HG03442 (cell line): ENCODE measurements at regions not wholly inside any gene's neighbourhood (a gene's known extent, or its start where the extent isn't known, plus 50 kb on each side); places are given as distances from the start of the nearest gene placed in this dataset.

ENCODE experiments used
- ATAC-seq: cut with Tn5 transposase; IDR thresholded peaks from one replicate; pipeline ENCODE4 v1.9.1; 2021; ENCODE audit warnings: mild to moderate bottlenecking, moderate library complexity; ENCODE audit not compliant: unreplicated experiment

DNA sequence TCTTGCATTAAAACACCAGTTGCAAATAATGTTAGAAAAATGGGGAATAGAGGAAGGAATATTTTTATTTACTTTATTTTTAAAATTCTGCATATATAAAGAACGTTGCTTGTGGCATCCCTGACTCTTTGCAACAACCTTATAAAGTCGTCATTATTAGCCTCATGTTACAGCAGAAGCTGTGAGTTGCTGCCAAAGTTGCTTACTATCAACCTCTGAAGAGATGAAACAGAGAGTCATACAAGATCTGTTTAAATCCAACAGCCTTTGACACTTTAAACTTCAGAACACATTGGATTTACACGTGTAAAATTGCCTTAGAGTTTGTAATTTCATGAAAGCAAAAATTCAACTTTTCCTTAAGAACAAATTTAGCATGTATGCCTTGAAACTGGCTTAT lies 221.9 kb downstream of the MRPL39 start:
- ATAC-seq = no peak

DNA sequence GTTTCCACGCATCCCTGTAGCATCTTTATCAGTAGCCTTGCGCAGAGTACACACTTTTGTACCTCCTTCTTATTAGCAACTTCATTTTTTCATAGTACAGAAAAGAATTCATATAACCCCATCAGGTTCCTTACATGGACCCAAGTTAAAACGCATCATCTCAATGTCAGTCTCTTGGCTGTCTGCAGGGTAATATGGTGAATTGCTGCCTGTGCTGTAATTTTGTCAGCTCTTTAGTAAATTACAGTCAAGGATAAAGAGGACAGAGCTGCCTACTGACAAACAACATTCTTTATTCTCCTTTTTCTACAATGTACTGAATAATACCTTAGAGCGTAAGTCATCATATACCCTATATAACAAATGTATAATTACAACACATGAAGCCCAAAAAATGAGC lies 222.5 kb downstream of the MRPL39 start:
- ATAC-seq = no peak

DNA sequence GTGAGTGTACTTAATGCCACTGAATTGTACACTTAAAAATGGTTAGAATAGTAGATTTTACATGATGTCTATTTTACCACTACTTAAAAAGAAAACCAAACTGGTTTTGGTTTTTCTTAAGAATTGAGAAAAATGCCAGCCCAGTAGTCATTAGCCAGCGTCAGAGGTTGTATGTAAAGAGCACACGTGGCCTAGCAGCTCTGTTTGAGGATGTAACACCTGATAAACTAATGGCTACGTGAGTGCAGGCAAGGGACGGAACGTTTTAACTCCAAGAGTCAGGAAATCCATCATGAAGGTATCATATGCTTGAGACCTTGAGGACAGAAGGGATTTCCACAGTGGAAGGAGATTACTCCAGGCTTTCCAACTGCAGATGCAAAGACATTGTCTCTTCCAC lies 223.7 kb downstream of the MRPL39 start:
- ATAC-seq = no peak

DNA sequence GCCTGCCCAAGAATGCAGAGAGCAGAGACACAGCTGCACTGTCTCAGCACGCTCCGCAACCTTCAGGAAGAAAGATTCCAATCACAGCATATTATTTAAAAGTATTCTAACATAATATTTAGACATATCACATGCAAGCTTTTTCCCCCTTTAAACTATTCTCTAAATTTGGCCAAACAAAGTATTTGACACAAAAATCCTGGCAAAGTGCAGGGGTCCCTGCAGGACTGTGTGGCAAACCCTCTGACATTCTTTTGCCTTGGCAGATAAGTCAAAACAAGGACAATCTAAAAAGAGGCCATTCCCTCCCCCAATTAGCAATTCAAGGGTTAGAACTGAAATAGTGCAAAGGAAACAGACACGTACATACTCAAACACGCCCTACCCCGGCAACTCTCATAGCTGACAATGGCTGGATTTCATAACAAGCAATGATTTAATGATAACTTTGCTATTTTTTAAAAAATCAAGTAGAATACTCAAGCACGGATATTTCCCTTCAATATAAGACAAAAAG lies 225.3 kb downstream of the MRPL39 start:
- ATAC-seq = no peak

DNA sequence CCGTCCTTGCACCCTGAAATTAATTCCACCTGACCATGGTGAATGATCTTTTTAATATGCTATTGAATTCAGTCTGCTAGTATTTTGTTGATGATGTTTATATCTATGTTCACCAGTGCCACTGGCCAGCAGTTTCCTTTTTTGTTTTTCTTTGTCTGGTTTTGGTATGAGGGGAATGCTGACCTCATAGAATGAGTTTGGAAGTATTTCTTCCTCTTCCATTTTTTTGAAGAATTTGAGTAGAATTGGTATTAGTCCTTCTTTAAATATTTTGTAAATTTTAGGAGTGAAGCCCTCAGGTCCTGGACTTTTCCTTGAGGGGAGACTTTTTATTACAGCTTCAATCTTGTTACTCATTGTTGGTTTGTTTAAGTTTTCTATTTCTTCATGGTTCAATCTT lies 231.6 kb downstream of the MRPL39 start:
- no peak for ATAC-seq

DNA sequence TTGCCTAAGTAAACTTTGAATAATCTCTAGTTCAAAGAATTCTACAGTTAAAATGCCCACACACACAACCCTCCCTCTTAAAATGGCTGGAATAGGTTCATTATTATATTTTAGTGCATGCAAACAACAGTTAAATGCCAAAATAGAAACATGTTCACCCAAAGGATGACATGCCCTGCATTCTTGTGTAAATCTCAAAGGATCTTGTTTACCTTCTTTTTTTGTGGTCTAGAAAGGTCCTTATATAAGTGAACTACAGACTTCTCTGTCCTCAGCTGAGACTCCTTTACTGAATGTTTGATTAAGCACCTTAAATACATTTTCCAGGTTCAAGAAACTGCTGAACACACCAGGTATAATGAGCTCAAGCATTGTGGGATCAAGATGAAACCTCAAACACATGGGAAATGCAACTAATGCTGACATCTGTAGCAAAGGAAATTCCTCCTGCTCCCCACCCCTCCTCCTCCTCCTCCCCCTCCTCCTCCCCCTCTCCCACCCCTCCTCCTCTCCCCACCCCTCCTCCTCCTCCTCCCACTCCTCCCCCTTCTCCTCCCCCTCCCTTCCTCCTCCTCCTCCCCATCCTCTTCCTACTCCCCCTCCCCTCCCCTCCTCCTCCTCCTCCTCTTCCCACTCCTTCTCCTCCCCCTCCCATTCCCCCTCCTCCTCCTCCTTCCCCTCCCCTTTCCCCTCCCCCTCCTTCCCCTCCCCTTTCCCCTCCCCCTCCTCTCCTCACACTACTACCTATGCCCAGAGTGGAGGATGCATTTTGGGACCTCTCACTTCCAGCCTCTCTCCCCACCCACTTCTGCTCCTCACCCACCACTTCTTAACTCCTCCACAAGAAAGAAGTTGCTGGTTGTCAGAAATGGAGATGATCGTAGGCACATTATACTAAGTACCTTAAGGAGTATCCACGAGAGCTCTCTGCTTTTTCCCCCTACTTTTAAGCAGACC lies 233.9 kb downstream of the MRPL39 start:
- no peak for ATAC-seq

DNA sequence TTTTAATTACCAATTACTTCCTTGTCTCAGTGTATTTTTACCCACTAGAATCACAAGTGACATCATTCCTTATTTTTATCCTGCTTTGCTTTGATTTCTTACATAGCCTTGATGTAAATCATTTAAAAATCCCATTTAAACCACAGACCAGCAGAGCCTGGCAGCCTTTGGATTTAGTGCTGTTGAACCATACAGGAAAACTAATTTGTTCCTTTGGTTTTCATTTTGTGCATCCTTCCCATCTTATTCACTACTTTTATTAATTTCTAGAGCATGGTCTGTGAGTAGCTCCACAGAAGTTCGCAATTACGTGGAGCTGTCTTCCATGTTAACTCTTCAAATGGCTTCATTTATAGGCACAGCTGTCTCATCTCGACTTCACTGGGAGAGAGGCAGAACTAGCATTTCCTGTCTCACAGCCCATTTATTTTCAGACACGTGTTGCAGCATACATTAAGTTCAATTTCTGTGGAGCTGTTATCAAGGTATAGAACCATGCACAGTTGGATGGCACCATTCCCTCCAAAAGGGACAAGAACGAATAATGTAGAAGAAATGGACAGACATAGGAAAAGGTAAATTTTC lies 235.3 kb downstream of the MRPL39 start:
- no peak for ATAC-seq

DNA sequence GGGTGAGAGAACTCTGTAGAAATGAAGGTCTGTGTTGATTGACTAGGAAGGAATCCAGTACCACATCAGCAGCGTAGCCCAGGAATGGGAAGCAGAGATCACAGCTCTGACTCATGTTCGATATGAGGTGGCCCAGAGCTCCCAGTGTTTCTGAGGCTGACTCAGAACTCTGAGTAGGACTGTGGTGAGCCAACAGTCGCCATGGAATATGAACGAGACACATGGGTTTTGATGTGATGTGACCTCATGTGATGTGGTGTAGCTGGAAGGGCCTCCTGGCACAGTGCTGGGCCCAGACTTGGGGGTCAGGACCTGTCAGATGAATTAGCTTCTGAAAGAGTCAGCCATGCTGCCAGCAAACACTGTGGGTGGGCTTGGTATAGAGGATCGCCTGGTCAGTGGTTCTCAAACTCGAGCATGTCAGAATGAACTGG lies 237.0 kb downstream of the MRPL39 start:
- ATAC-seq = no peak

DNA sequence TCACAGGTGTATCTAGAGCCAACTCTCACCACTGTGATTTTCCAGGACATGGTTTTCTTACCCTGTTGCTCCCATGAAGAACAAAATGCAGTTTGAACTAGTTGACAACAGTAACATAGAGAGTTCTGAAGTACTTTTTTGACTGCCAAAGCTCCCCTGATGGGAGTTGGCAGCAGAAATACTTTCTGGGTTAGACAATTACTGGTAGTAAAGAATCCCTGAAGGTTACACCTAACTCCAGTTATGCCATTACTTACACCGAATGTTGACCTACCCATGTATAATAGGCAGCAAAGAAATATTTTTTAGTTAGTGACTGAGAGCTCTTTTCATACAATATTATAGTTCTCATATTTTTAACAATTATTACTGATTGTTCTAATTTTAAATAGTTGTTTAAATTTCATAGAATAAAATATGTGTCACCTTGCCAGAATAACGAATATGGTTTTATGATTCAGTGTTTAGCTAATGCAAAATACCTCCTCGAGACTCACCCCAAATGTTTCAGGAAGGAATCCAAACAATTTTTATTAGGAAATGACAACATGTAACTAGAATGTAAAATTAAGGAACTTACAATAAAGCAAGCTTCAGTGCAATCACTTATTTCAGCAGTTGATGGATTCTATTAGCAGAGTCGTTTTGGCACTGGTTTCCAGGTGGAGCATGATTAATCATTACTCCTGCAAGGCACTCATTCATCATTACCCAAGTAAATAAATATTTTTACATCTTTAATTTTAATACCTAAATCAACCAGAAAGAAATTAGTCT lies 237.6 kb downstream of the MRPL39 start:
- ATAC-seq = no peak

DNA sequence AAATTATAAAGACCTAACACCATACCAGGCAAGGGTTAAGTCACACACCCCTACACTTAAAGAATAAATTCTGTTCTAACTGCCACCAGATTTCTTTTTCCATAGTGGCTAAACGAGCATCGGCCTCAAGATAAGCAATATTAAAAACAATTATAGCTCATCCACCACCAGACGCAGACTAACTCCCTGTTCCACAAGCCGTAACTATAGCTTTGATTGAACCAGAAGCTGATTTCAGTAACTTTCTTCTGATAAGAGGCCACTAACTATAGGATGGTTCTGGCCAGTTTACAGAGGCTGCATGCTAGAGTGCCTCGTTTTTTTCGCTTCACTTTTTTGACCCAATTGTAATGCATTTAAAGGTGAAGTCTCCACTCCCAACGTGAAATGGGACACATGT lies 238.8 kb downstream of the MRPL39 start:
- ATAC-seq = no peak

DNA sequence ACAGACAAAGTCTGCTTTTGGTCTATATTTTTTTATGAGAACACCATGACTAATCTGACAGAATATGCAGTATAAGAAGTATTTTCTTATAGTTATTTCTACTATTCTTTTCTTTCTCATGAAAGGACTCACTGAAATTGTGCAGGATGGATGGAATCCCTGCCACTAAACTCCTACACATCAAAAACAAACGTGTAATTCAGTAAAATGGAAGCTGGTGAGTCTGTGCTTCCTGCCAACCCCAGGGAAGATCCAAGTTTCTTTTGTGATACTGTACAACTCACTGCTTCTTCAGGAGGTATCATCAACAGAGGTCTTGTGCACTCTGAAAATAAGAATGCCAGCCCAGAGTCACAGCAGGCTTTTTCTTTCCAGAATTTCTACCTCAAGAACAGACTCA lies 241.2 kb downstream of the MRPL39 start:
- ATAC-seq = no peak

DNA sequence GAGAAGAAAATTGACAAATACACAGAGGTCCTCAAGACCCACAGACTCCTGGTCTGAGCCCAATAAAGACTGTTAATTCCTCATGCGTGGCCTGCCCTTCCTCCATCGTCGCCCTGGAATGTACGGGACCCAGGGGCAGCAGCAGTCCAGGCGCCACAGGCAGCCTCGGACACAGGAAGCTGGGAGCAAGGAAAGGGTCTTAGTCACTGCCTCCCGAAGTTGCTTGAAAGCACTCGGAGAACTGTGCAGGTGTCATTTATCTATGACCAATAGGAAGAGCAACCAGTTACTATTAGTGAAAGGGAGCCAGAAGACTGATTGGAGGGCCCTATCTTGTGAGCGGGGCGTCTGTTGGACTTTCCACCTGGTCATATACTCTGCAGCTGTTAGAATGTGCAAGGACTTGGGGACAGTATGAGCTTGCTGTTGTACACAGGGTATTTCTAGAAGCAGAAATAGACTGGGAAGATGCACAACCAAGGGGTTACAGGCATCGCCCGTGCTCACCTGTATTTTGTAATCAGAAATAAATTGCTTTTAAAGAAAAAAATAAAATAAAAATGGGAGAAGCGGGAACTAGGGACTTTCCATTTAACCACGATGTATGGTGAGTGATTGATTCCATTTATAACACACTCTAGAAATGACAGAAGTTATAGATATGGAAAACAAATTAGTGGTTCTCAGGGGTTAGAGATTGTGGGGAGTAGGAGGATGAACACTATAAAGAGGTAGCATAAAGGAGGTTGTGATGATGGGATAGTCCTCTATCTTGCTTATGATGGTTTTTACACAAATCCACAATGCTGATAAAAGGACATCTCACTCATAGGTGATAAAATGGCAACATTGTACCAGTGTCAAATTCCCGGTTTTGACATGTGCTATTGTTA lies 244.7 kb downstream of the MRPL39 start:
- ATAC-seq = no peak

DNA sequence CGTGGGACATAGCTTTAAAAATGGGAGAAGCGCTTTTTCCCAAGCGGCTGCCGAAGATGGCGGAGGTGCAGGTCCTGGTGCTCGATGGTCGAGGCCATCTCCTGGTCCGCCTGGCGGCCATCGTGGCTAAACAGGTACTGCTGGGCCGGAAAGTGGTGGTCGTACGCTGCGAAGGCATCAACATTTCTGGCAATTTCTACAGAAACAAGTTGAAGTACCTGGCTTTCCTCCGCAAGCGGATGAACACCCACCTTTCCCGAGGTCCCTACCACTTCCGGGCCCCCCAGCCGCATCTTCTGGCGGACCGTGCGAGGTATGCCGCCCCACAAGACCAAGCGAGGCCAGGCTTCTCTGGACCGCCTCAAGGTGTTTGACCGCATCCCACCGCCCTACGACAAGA lies 245.5 kb downstream of the MRPL39 start:
- ATAC-seq = no peak

DNA sequence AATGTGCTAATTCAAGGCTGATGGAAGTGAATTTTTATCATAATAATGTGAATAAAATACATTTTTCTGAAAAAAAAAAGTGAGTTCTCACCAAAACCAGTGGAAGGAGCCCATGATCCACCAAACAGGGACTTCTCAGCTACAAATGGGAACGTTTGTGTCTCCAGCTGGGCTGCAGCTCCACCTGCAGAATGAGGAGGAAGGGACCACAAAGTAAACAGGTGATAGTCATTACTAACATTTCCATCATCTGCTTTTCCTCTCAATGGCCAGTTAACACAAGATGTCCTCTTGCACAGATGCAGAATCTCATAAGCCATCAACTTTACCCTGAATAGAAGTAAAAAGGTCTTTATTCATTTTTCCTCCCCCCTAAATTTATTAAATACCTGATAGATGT lies 246.2 kb downstream of the MRPL39 start:
- no peak for ATAC-seq

DNA sequence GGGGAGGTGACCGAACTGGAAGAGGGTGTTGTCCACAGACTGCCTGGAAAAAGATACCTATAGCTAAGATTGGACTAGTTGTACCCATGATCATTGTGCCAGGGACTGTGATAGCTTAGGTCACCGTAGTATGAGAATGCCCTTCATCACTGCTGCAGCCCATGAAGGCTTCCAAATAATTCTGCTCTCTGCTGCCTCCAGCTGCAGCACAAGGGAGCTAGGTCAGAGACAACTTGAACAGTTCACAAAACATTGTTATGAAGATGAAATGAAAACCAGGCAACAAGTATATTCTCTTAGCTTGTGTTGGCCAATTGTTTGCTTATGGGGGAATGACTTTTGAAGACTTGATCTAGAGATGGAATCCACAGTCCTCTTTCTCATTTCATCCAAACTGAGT lies 246.7 kb downstream of the MRPL39 start:
- ATAC-seq = peak; percentile 44

DNA sequence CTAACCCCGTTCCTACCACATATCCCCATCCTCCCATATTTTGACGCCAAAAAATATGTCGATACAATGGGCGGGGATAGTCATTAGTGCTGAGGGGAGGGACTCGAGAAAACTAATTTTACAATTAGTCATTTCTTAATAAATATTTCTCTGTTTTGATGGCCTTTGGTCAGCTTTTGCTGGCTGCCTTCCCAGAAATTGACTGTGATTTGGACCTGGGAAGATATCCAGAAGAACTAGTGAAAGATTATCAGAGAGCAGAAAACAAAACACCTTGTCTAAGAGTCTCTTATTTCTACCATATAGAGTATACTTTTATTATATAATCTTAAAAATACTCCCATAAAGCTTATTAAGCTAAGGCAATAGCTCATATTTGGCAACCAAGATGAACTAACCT lies 247.6 kb downstream of the MRPL39 start:
- no peak for ATAC-seq

DNA sequence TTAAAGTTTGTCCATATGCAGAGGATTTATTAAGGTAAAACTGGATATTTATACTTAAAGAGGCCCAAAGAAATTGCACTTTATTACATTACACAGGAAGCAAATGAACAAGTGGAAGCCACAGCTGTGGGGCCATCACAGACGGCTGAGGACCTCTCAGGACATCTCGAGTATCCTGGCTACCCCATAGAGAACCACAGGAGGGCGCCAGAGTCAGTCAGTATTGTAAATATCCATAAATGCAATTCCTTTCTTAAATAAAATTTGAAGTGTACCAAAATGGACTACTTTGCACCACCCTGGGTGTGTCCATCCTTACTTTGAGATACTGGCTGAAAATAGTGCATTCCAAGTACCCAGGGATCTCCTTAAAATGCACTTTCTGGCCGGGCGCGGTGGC lies 257.2 kb downstream of the MRPL39 start:
- ATAC-seq = no peak

DNA sequence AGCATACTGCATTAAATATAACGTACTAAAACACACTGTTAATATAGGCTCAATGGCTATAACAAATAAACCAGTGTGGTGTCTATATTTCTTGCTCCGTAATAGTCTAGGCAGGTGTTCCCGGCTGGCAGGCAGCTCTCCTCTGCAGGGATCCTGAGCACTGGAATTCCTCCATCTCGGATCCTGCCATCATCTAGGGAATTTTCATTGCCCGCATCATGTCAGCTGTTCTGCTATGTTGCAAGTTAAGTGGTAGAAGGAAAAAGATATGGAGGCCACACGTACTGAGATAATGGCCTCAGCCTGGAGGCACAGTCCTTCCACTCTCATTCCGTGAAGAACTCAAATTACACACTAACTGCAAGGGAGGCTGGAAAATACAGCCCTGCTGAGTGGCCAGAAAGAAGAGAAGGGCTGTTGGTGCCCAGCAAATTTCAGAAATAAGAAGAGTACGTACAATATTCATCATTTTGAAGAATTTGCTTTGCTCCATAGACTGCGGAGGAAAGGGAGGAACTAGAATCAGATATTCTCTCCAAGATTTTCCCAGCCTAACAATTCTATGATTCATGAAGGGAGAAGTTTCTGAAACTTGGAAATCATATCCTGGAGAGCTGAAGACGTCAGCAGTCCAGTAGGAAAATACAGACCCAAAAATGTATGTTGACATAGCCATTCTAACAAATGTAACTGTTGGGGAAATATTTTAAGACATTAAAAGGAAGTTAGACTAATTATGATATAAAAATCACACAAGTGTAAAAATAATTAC lies 263.3 kb downstream of the MRPL39 start:
- no peak for ATAC-seq

DNA sequence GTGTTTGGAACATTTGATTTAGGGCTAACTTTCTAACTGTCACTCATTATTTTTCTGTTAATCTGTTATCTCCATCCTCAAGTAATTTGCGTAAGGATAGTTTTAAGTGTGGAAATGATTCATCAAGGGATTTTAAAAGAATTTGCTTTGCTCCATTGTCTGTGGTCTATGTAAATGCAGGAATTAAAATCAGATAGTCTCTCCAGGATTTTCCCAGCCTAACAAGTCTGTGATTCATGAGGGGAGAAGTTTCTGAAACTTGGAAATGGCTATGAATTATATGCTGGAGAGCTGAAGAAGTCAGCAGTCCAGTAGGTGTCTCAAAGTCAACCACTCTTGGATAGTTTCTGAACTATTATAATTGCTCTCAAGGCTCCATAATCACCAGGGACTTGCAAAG lies 264.5 kb downstream of the MRPL39 start:
- no peak for ATAC-seq

DNA sequence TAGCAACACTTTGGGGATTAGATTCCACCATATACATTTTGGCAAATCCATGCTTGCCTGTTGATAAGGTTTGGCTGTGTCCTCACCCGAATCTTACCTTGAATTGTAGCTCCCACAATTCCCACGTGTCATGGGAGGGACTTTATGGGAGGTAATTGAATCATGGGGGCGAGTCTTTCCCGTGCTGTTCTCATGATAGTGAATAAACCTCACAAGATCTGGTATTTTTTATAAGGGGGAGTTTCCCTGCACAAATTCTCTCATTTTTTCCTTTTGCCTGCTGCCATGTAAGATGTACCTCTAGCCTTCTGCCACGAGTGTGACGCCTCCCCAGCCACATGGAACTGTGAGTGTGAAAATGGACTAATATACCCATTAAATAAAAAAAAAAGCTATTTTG lies 265.3 kb downstream of the MRPL39 start:
- no peak for ATAC-seq
